ENCODE measurements at regions not wholly inside any gene's neighbourhood (a gene's known extent, or its start where the extent isn't known, plus 50 kb on each side); places are given as distances from the start of the nearest gene placed in this dataset.

DNA sequence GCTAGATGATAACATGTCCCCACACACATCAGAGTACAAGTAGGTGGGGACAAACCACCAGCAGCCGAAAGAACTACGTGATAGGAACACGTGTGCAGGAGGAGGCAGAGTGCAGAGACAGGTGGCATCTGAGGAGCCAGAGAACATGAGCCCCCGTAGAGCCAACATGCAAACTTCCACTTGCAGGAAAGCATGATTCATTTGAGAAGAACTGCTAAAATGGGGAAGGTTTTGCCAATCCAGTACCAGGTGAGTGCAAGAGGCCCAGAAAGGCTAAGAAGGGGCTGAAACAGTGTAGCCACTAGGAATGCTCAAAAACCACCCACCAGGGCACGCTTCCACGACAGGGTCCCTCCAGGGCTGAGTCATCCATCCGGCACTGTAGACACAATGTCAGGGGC is 149.8 kb upstream of the TENM3 start:
- H3K4me2 ChIP-seq (ENCODE audit: low read depth, low read length, poor library complexity, severe bottlenecking): no peak overlapping the region
- H3K4me1 ChIP-seq (ENCODE audit: low read length): no peaks in the 10 kb centered on the region
- H3K36me3 ChIP-seq (ENCODE audit: insufficient read depth, low read length): no peaks in the 10 kb centered on the region
- H3K4me3 ChIP-seq (ENCODE audit: low read length): no peak overlapping the region
- H3K27me3 ChIP-seq (ENCODE audit: low read length): no peaks in the 10 kb centered on the region
- no peak overlapping the region for H3K27ac ChIP-seq (ENCODE audit: low read length)
- DNase-seq: no peak
- H3K79me2 ChIP-seq (ENCODE audit: low read length): no peaks in the 10 kb centered on the region
- H3K9me3 ChIP-seq (ENCODE audit: low read length): no peaks in the 10 kb centered on the region
- H3K9ac ChIP-seq (ENCODE audit: low read length): no peak overlapping the region
- no peaks in the 10 kb centered on the region for H3K9me2 ChIP-seq (replicated peaks; ENCODE audit: insufficient read depth, low read length)
- no peaks in the 10 kb centered on the region for H4K20me1 ChIP-seq (ENCODE audit: insufficient read depth, low read depth, low read length)
- no peak overlapping the region for H2AFZ ChIP-seq (ENCODE audit: low read length)

GRCh38 chr4:182093935-182094334 is 149.3 kb upstream of the TENM3 start:
- DNase-seq: no peak
- no peak overlapping the region for H3K4me3 ChIP-seq (ENCODE audit: low read length)
- no peaks in the 10 kb centered on the region for H3K4me1 ChIP-seq (ENCODE audit: low read length)
- no peak overlapping the region for H2AFZ ChIP-seq (ENCODE audit: low read length)
- H3K36me3 ChIP-seq (ENCODE audit: insufficient read depth, low read length): no peaks in the 10 kb centered on the region
- no peak overlapping the region for H3K27ac ChIP-seq (ENCODE audit: low read length)
- no peak overlapping the region for H3K4me2 ChIP-seq (ENCODE audit: low read depth, low read length, poor library complexity, severe bottlenecking)
- H3K79me2 ChIP-seq (ENCODE audit: low read length): no peaks in the 10 kb centered on the region
- no peaks in the 10 kb centered on the region for H3K27me3 ChIP-seq (ENCODE audit: low read length)
- H3K9me2 ChIP-seq (replicated peaks; ENCODE audit: insufficient read depth, low read length): no peaks in the 10 kb centered on the region
- H4K20me1 ChIP-seq (ENCODE audit: insufficient read depth, low read depth, low read length): no peaks in the 10 kb centered on the region
- no peaks in the 10 kb centered on the region for H3K9me3 ChIP-seq (ENCODE audit: low read length)
- no peak overlapping the region for H3K9ac ChIP-seq (ENCODE audit: low read length)

- Histone ChIP-seq H3K9ac (ENCODE audit: low read length) (no peak overlapping the region), H3K4me3 (ENCODE audit: low read length) (no peak overlapping the region), H3K9me3 (ENCODE audit: low read length) (no peaks in the 10 kb centered on the region), H3K79me2 (ENCODE audit: low read length) (no peaks in the 10 kb centered on the region), H3K9me2 (replicated peaks; ENCODE audit: insufficient read depth, low read length) (no peaks in the 10 kb centered on the region), H3K4me2 (ENCODE audit: low read depth, low read length, poor library complexity, severe bottlenecking) (no peak overlapping the region), H3K36me3 (ENCODE audit: insufficient read depth, low read length) (no peaks in the 10 kb centered on the region), H3K27me3 (ENCODE audit: low read length) (no peaks in the 10 kb centered on the region), H4K20me1 (ENCODE audit: insufficient read depth, low read depth, low read length) (no peaks in the 10 kb centered on the region), H2AFZ (ENCODE audit: low read length) (no peak overlapping the region), H3K27ac (ENCODE audit: low read length) (no peak overlapping the region), H3K4me1 (ENCODE audit: low read length) (no peaks in the 10 kb centered on the region)
- no peak for DNase-seq
These were observed 141.6 kb upstream of the TENM3 start for GRCh38 chr4:182101618-182102017.

GRCh38 chr4:182102576-182102975 is 140.6 kb upstream of the TENM3 start:
- H3K4me2 ChIP-seq (ENCODE audit: low read depth, low read length, poor library complexity, severe bottlenecking): no peak overlapping the region
- no peaks in the 10 kb centered on the region for H3K27me3 ChIP-seq (ENCODE audit: low read length)
- H3K4me1 ChIP-seq (ENCODE audit: low read length): no peaks in the 10 kb centered on the region
- no peaks in the 10 kb centered on the region for H3K9me2 ChIP-seq (replicated peaks; ENCODE audit: insufficient read depth, low read length)
- H3K9me3 ChIP-seq (ENCODE audit: low read length): no peaks in the 10 kb centered on the region
- no peaks in the 10 kb centered on the region for H4K20me1 ChIP-seq (ENCODE audit: insufficient read depth, low read depth, low read length)
- no peak overlapping the region for H2AFZ ChIP-seq (ENCODE audit: low read length)
- no peaks in the 10 kb centered on the region for H3K36me3 ChIP-seq (ENCODE audit: insufficient read depth, low read length)
- no peak overlapping the region for H3K4me3 ChIP-seq (ENCODE audit: low read length)
- no peak for DNase-seq
- H3K79me2 ChIP-seq (ENCODE audit: low read length): no peaks in the 10 kb centered on the region
- H3K27ac ChIP-seq (ENCODE audit: low read length): no peak overlapping the region
- no peak overlapping the region for H3K9ac ChIP-seq (ENCODE audit: low read length)

DNA sequence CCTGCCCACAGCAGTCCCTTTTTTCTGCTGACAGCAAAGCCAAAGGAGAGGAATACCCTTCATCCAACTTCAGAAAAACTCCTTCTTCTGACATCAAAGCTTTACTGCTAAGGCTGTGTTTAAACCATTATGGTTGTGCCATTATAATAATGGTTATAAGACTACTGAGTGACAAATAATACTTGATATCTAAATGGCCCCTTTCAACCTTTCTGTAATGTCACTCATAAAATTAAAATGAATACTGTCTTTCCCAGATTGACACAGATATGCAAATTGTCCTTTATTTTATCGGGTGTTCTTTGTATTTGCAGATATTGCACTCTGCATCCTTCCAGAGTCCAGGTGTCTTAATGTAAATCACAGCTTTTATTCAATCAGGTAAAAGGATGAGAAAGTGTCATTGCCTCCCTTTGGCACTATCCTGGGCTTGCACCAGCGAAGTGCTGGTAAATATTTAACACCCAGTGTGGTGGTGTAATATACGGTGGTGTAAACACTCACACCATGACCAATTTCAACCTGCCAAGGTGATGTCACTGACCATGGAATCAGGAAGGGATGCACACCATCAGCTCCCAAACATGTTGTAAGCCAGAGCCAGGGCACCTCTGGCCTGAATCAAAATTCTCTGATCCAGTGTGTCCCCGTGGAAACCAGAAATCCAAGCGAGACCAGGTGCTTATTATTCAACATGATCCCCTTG is 139.4 kb upstream of the TENM3 start:
- DNase-seq: no peak
- Histone ChIP-seq H3K27me3 (ENCODE audit: low read length) (no peaks in the 10 kb centered on the region), H2AFZ (ENCODE audit: low read length) (no peak overlapping the region), H3K4me1 (ENCODE audit: low read length) (no peaks in the 10 kb centered on the region), H4K20me1 (ENCODE audit: insufficient read depth, low read depth, low read length) (no peaks in the 10 kb centered on the region), H3K36me3 (ENCODE audit: insufficient read depth, low read length) (no peaks in the 10 kb centered on the region), H3K79me2 (ENCODE audit: low read length) (no peaks in the 10 kb centered on the region), H3K4me2 (ENCODE audit: low read depth, low read length, poor library complexity, severe bottlenecking) (no peak overlapping the region), H3K27ac (ENCODE audit: low read length) (no peak overlapping the region), H3K9ac (ENCODE audit: low read length) (no peak overlapping the region), H3K9me2 (replicated peaks; ENCODE audit: insufficient read depth, low read length) (no peaks in the 10 kb centered on the region), H3K9me3 (ENCODE audit: low read length) (no peaks in the 10 kb centered on the region), H3K4me3 (ENCODE audit: low read length) (no peak overlapping the region)

DNA sequence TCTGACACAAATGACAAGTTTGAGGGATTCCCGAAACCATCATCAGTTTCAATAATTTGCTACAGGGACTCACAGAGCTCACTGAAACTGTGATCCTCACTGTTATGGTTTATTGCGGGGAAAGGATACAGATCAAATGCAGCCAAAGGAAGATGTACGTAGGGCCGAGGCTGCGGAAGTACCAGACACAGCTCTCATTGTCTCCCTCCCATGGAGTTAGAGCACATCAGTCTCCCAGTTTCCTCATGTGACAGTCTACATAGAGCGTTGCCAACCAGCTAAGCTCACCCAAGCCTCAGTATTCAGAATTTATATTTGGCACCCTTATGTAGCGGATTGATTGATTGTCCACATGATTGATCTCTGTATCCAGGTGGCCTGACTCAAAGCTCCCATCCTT is 137.8 kb upstream of the TENM3 start:
- Histone ChIP-seq H3K9me3 (ENCODE audit: low read length) (no peaks in the 10 kb centered on the region), H3K4me1 (ENCODE audit: low read length) (no peaks in the 10 kb centered on the region), H3K9me2 (replicated peaks; ENCODE audit: insufficient read depth, low read length) (no peaks in the 10 kb centered on the region), H4K20me1 (ENCODE audit: insufficient read depth, low read depth, low read length) (no peaks in the 10 kb centered on the region), H3K4me2 (ENCODE audit: low read depth, low read length, poor library complexity, severe bottlenecking) (no peak overlapping the region), H3K36me3 (ENCODE audit: insufficient read depth, low read length) (no peaks in the 10 kb centered on the region), H2AFZ (ENCODE audit: low read length) (no peak overlapping the region), H3K9ac (ENCODE audit: low read length) (no peak overlapping the region), H3K79me2 (ENCODE audit: low read length) (no peaks in the 10 kb centered on the region), H3K27me3 (ENCODE audit: low read length) (no peaks in the 10 kb centered on the region), H3K4me3 (ENCODE audit: low read length) (no peak overlapping the region), H3K27ac (ENCODE audit: low read length) (no peak overlapping the region)
- no peak for DNase-seq

DNA sequence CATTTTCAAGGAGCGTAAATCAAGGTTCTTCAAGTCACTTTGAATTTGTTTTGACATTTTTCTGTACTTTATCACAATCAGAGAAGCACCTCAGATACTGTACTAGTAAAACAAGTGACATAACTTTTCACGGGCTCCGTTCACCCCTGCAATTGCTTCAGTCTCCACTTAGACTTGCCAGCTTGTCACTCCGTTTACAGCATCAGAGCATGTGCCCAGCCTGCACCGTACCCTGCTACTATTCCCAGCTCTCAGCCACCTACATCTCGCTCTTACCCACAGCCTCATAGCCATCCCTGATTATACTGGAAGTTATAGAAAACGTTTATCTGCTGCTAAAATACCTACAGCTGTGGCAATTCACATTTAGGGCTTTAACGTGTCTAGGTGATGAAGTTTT is 135.3 kb upstream of the TENM3 start:
- no peaks in the 10 kb centered on the region for H3K79me2 ChIP-seq (ENCODE audit: low read length)
- no peaks in the 10 kb centered on the region for H3K9me2 ChIP-seq (replicated peaks; ENCODE audit: insufficient read depth, low read length)
- no peak overlapping the region for H3K9ac ChIP-seq (ENCODE audit: low read length)
- H2AFZ ChIP-seq (ENCODE audit: low read length): no peak overlapping the region
- H3K4me1 ChIP-seq (ENCODE audit: low read length): no peaks in the 10 kb centered on the region
- no peak overlapping the region for H3K4me2 ChIP-seq (ENCODE audit: low read depth, low read length, poor library complexity, severe bottlenecking)
- no peaks in the 10 kb centered on the region for H3K9me3 ChIP-seq (ENCODE audit: low read length)
- no peak overlapping the region for H3K27ac ChIP-seq (ENCODE audit: low read length)
- DNase-seq: no peak
- H4K20me1 ChIP-seq (ENCODE audit: insufficient read depth, low read depth, low read length): no peaks in the 10 kb centered on the region
- H3K4me3 ChIP-seq (ENCODE audit: low read length): no peak overlapping the region
- no peaks in the 10 kb centered on the region for H3K36me3 ChIP-seq (ENCODE audit: insufficient read depth, low read length)
- no peaks in the 10 kb centered on the region for H3K27me3 ChIP-seq (ENCODE audit: low read length)

DNA sequence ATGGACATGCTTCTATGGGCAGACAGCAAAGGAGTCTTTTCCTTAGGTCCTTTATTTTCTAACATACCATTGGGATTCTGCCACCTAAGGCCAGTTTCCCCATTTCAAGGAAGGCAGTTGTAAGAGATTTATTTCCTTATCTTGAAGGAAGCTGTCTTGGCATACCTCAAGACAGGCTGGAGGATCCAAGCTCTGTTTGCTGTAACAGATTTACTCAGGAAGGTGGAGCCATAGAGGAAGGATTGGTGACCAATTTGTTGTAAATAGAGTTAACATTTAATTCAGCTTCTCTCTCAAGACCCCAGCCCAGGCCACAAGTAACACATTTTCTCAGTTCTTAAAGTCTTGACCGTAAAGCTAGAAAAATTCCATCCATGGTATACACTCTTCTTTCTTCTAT is 131.6 kb upstream of the TENM3 start:
- Histone ChIP-seq H3K9me3 (ENCODE audit: low read length) (no peaks in the 10 kb centered on the region), H3K36me3 (ENCODE audit: insufficient read depth, low read length) (no peaks in the 10 kb centered on the region), H2AFZ (ENCODE audit: low read length) (no peak overlapping the region), H3K4me1 (ENCODE audit: low read length) (no peaks in the 10 kb centered on the region), H3K27ac (ENCODE audit: low read length) (no peak overlapping the region), H3K9ac (ENCODE audit: low read length) (no peak overlapping the region), H3K79me2 (ENCODE audit: low read length) (no peaks in the 10 kb centered on the region), H4K20me1 (ENCODE audit: insufficient read depth, low read depth, low read length) (no peaks in the 10 kb centered on the region), H3K9me2 (replicated peaks; ENCODE audit: insufficient read depth, low read length) (no peaks in the 10 kb centered on the region), H3K4me3 (ENCODE audit: low read length) (no peak overlapping the region), H3K4me2 (ENCODE audit: low read depth, low read length, poor library complexity, severe bottlenecking) (no peak overlapping the region), H3K27me3 (ENCODE audit: low read length) (no peaks in the 10 kb centered on the region)
- no peak for DNase-seq

GRCh38 chr4:182113779-182114178 is 129.4 kb upstream of the TENM3 start:
- DNase-seq: no peak
- Histone ChIP-seq H3K4me2 (ENCODE audit: low read depth, low read length, poor library complexity, severe bottlenecking) (no peak overlapping the region), H3K4me1 (ENCODE audit: low read length) (no peaks in the 10 kb centered on the region), H3K4me3 (ENCODE audit: low read length) (no peak overlapping the region), H4K20me1 (ENCODE audit: insufficient read depth, low read depth, low read length) (no peaks in the 10 kb centered on the region), H3K9me3 (ENCODE audit: low read length) (no peaks in the 10 kb centered on the region), H3K9me2 (replicated peaks; ENCODE audit: insufficient read depth, low read length) (no peaks in the 10 kb centered on the region), H3K9ac (ENCODE audit: low read length) (no peak overlapping the region), H3K27ac (ENCODE audit: low read length) (no peak overlapping the region), H3K36me3 (ENCODE audit: insufficient read depth, low read length) (no peaks in the 10 kb centered on the region), H3K79me2 (ENCODE audit: low read length) (no peaks in the 10 kb centered on the region), H2AFZ (ENCODE audit: low read length) (no peak overlapping the region), H3K27me3 (ENCODE audit: low read length) (no peaks in the 10 kb centered on the region)
